ENCODE measurements at regions not wholly inside any gene's neighbourhood (a gene's known extent, or its start where the extent isn't known, plus 50 kb on each side); places are given as distances from the start of the nearest gene placed in this dataset.

DNA sequence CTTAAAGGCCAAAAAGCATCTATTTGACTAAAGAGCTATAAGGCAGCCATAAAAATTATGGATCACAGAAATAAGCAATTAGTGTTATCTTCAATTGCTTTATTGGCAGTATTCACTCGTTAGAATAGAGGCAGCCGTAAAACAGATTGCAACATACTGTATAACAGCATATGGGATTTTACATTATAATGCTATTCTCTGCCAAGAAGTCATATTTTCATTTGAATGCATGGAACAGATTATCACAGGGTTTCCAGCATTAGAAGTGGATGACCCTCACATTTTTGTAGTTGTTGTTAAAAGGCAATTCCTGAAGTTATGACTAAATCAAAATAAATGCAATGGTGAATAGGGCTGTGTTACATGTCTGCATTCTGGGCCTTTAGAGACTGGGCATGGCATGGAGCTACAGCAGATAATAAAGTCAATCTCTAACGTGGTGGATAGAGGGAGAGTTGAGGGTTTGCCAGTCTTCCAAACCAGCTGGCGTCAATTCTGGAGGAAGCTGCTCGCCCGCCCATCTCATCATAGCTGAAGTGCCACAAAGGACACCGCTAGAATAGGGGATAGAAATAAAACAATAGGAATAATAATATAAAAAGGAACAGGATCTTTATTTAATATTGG, 155.4 kb upstream of the VRK2 start:
- Histone ChIP-seq H3K27me3 (ENCODE audit: low read length) (no peaks in the 10 kb centered on the region), H3K4me2 (ENCODE audit: low read depth, low read length, poor library complexity, severe bottlenecking) (no peak overlapping the region)
- no peak for DNase-seq

DNA sequence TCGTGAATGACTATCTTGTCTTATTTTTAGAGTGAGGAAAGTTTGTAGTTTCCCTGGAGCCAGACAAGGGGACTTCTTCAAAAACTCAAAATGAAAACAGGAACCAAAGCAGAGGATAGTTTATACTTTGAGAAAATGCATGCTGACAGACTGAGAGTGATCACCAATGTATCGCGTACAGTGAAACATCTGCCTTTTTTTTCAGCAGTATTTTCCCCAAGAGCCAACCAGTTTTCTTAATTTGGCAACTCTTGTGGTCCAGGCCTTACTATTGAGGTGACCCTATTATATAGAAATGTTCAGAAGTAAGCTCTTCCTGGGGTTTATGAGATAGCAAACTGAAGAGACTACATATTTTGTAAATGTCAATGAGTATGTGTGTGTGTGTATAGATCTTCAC, 153.7 kb upstream of the VRK2 start:
- Histone ChIP-seq H3K9ac (ENCODE audit: low read length) (no peak overlapping the region), H3K4me3 (ENCODE audit: low read length) (no peak overlapping the region), H3K9me3 (ENCODE audit: low read length) (no peaks in the 10 kb centered on the region), H3K9me2 (replicated peaks; ENCODE audit: insufficient read depth, low read length) (no peaks in the 10 kb centered on the region), H3K27me3 (ENCODE audit: low read length) (no peaks in the 10 kb centered on the region), H2AFZ (ENCODE audit: low read length) (no peak overlapping the region), H3K27ac (ENCODE audit: low read length) (no peak overlapping the region), H3K36me3 (ENCODE audit: insufficient read depth, low read length) (no peaks in the 10 kb centered on the region), H3K4me1 (ENCODE audit: low read length) (no peaks in the 10 kb centered on the region), H4K20me1 (ENCODE audit: insufficient read depth, low read depth, low read length) (no peaks in the 10 kb centered on the region), H3K79me2 (ENCODE audit: low read length) (no peaks in the 10 kb centered on the region), H3K4me2 (ENCODE audit: low read depth, low read length, poor library complexity, severe bottlenecking) (no peak overlapping the region)
- DNase-seq, result no peak

More for the DNA sequence above, 155.4 kb upstream of the VRK2 start:
- Histone ChIP-seq H3K79me2 (ENCODE audit: low read length) (no peaks in the 10 kb centered on the region), H3K27ac (ENCODE audit: low read length) (no peak overlapping the region), H3K4me3 (ENCODE audit: low read length) (no peak overlapping the region), H3K9me3 (ENCODE audit: low read length) (no peaks in the 10 kb centered on the region), H3K9me2 (replicated peaks; ENCODE audit: insufficient read depth, low read length) (no peaks in the 10 kb centered on the region), H2AFZ (ENCODE audit: low read length) (no peak overlapping the region), H3K4me1 (ENCODE audit: low read length) (no peaks in the 10 kb centered on the region), H4K20me1 (ENCODE audit: insufficient read depth, low read depth, low read length) (no peaks in the 10 kb centered on the region), H3K9ac (ENCODE audit: low read length) (no peak overlapping the region), H3K36me3 (ENCODE audit: insufficient read depth, low read length) (no peaks in the 10 kb centered on the region)

DNA sequence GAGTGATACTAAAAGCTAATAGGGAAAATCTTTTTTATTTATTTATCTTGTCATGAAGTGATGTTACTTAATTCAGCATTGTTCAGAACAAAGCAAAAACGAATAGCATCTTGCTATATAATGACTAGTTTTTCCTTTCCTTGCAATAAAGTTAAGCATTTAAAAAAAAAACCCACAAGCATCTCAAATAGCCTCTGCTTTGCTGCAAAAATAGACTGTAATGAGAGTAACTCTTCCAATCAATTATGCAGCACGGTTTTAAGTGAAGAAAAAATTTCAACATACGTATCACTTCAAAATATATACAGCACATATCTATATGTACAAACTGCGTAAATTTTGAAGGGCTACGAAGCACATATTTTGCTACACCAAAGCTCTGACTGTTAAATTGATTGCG, 153.3 kb upstream of the VRK2 start:
- Histone ChIP-seq H2AFZ (ENCODE audit: low read length) (no peak overlapping the region), H3K9ac (ENCODE audit: low read length) (no peak overlapping the region), H3K9me3 (ENCODE audit: low read length) (no peaks in the 10 kb centered on the region), H3K4me2 (ENCODE audit: low read depth, low read length, poor library complexity, severe bottlenecking) (no peak overlapping the region), H3K4me3 (ENCODE audit: low read length) (no peak overlapping the region), H3K36me3 (ENCODE audit: insufficient read depth, low read length) (no peaks in the 10 kb centered on the region), H3K27ac (ENCODE audit: low read length) (no peak overlapping the region), H3K79me2 (ENCODE audit: low read length) (no peaks in the 10 kb centered on the region), H3K4me1 (ENCODE audit: low read length) (no peaks in the 10 kb centered on the region), H4K20me1 (ENCODE audit: insufficient read depth, low read depth, low read length) (no peaks in the 10 kb centered on the region), H3K9me2 (replicated peaks; ENCODE audit: insufficient read depth, low read length) (no peaks in the 10 kb centered on the region), H3K27me3 (ENCODE audit: low read length) (no peaks in the 10 kb centered on the region)
- DNase-seq, result no peak

DNA sequence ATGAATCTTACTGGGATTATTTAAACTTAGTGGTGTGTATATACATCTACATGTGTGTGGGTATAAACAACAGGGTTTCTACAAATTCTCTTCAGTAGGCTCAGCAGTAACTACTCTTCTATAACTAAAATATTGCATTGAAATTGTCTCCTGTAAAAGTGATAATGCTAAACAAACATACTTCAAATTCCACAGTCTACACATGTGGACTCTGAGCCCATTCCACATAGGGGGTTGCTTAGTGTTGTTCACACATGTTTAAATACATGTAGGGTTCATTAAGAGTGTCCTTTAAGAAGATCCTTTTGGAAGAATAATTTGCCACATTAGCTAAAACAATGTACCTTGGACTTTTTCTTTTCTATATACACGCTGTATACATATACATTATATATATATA, 152.8 kb upstream of the VRK2 start:
- Histone ChIP-seq H3K4me3 (ENCODE audit: low read length) (no peak overlapping the region), H2AFZ (ENCODE audit: low read length) (no peak overlapping the region), H3K9me3 (ENCODE audit: low read length) (no peaks in the 10 kb centered on the region), H4K20me1 (ENCODE audit: insufficient read depth, low read depth, low read length) (no peaks in the 10 kb centered on the region), H3K36me3 (ENCODE audit: insufficient read depth, low read length) (no peaks in the 10 kb centered on the region), H3K27ac (ENCODE audit: low read length) (no peak overlapping the region), H3K9ac (ENCODE audit: low read length) (no peak overlapping the region), H3K79me2 (ENCODE audit: low read length) (no peaks in the 10 kb centered on the region), H3K9me2 (replicated peaks; ENCODE audit: insufficient read depth, low read length) (no peaks in the 10 kb centered on the region), H3K27me3 (ENCODE audit: low read length) (no peaks in the 10 kb centered on the region), H3K4me2 (ENCODE audit: low read depth, low read length, poor library complexity, severe bottlenecking) (no peak overlapping the region), H3K4me1 (ENCODE audit: low read length) (no peaks in the 10 kb centered on the region)
- no peak for DNase-seq

DNA sequence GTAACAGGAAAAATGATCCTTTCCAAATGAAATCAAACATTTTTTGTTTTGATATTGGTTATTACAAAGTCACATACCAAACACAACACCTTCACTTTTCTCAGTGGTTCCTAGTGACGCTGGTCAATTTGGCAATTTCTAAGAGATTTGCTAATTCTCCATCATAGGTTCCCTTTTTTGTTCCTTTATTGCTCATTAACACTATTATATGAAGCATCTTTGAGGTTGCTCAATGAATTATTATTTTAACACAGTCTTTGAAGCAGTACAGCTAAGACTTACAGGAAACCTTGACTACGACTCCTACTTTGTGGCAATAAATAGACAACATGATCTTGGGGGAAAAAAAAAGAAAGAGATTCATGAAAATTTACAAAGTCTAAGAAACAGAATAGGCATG, 152.2 kb upstream of the VRK2 start:
- no peaks in the 10 kb centered on the region for H3K9me3 ChIP-seq (ENCODE audit: low read length)
- no peak overlapping the region for H2AFZ ChIP-seq (ENCODE audit: low read length)
- H3K4me3 ChIP-seq (ENCODE audit: low read length), result no peak overlapping the region
- no peak overlapping the region for H3K9ac ChIP-seq (ENCODE audit: low read length)
- no peaks in the 10 kb centered on the region for H3K27me3 ChIP-seq (ENCODE audit: low read length)
- DNase-seq, result no peak
- H3K79me2 ChIP-seq (ENCODE audit: low read length), result no peaks in the 10 kb centered on the region
- no peaks in the 10 kb centered on the region for H3K4me1 ChIP-seq (ENCODE audit: low read length)
- H3K4me2 ChIP-seq (ENCODE audit: low read depth, low read length, poor library complexity, severe bottlenecking), result no peak overlapping the region
- no peaks in the 10 kb centered on the region for H3K9me2 ChIP-seq (replicated peaks; ENCODE audit: insufficient read depth, low read length)
- H3K27ac ChIP-seq (ENCODE audit: low read length), result no peak overlapping the region
- no peaks in the 10 kb centered on the region for H4K20me1 ChIP-seq (ENCODE audit: insufficient read depth, low read depth, low read length)
- H3K36me3 ChIP-seq (ENCODE audit: insufficient read depth, low read length), result no peaks in the 10 kb centered on the region

DNA sequence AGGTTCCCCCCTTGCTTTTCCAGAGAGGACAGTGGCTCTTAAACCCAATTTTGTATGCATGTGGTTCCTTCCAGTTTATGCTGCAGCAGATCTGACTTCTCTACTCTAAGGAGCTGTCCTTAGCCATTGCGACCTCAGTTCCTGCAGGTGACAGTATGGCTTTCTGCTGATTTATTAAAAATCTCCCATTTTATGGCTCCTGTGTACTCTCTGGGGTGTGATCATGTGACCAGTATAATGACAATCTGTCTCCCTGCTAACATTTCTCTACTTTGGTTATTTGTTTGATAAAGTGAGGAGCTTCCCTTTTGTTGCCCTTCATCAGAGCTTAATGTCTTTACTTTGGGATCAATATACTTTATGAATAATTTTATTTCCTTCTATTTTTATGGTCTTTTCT, 148.7 kb upstream of the VRK2 start:
- H3K9ac ChIP-seq (ENCODE audit: low read length), result no peak overlapping the region
- H2AFZ ChIP-seq (ENCODE audit: low read length), result no peak overlapping the region
- no peak overlapping the region for H3K4me3 ChIP-seq (ENCODE audit: low read length)
- H3K4me2 ChIP-seq (ENCODE audit: low read depth, low read length, poor library complexity, severe bottlenecking), result no peak overlapping the region
- no peaks in the 10 kb centered on the region for H4K20me1 ChIP-seq (ENCODE audit: insufficient read depth, low read depth, low read length)
- H3K27me3 ChIP-seq (ENCODE audit: low read length), result no peaks in the 10 kb centered on the region
- peaks cover 4% of the 10 kb centered on the region for H3K4me1 ChIP-seq (ENCODE audit: low read length)
- H3K9me3 ChIP-seq (ENCODE audit: low read length), result no peaks in the 10 kb centered on the region
- H3K36me3 ChIP-seq (ENCODE audit: insufficient read depth, low read length), result no peaks in the 10 kb centered on the region
- no peaks in the 10 kb centered on the region for H3K79me2 ChIP-seq (ENCODE audit: low read length)
- H3K27ac ChIP-seq (ENCODE audit: low read length), result no peak overlapping the region
- H3K9me2 ChIP-seq (replicated peaks; ENCODE audit: insufficient read depth, low read length), result no peaks in the 10 kb centered on the region
- DNase-seq, result no peak

DNA sequence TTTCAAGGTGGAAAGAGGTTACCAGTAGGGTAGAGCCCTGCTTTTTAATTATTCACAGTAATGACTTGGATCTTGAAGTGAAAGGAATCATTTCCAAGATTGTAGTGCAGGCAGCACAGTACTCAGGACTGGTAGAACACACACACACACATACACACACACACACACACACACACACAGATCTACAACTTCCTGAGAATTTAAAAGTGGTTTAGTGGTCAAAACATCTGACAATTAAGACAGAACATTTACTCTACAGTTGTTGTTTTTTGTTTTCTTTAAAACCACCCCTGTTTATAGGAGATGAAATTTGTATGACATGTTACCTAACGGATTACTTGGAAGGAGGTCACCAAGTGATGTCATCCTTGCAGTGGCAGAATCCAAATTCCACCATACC, 146.7 kb upstream of the VRK2 start:
- Histone ChIP-seq H3K9me2 (replicated peaks; ENCODE audit: insufficient read depth, low read length) (no peaks in the 10 kb centered on the region), H3K4me2 (ENCODE audit: low read depth, low read length, poor library complexity, severe bottlenecking) (no peak overlapping the region), H3K9me3 (ENCODE audit: low read length) (no peaks in the 10 kb centered on the region), H3K27me3 (ENCODE audit: low read length) (no peaks in the 10 kb centered on the region), H2AFZ (ENCODE audit: low read length) (no peak overlapping the region), H3K36me3 (ENCODE audit: insufficient read depth, low read length) (no peaks in the 10 kb centered on the region), H4K20me1 (ENCODE audit: insufficient read depth, low read depth, low read length) (no peaks in the 10 kb centered on the region), H3K4me3 (ENCODE audit: low read length) (no peak overlapping the region), H3K27ac (ENCODE audit: low read length) (no peak overlapping the region), H3K9ac (ENCODE audit: low read length) (no peak overlapping the region), H3K79me2 (ENCODE audit: low read length) (no peaks in the 10 kb centered on the region), H3K4me1 (ENCODE audit: low read length) (peaks cover 4% of the 10 kb centered on the region)
- DNase-seq, result no peak

DNA sequence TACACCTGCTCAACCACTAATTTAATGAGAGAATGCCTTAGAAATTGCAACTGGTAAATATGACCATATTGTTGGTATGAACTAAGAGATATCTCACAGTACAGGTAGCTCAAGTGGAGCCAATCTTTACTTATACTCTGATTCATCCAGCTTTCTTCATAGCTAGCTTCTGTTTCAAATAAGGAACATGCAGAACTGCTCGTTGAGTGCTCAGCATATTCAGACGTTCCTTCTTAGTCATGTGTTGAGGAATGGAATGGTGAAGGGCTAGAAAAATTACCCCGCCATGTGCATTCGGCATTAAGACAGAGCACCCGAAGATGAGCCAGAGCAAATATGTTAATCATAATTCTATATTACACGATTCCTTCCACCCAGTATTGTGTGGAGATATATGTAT, 144.0 kb upstream of the VRK2 start:
- Histone ChIP-seq H3K27me3 (ENCODE audit: low read length) (no peaks in the 10 kb centered on the region), H4K20me1 (ENCODE audit: insufficient read depth, low read depth, low read length) (no peaks in the 10 kb centered on the region), H3K9me3 (ENCODE audit: low read length) (no peaks in the 10 kb centered on the region), H3K4me1 (ENCODE audit: low read length) (peaks cover 4% of the 10 kb centered on the region), H3K36me3 (ENCODE audit: insufficient read depth, low read length) (no peaks in the 10 kb centered on the region), H3K9ac (ENCODE audit: low read length) (no peak overlapping the region), H3K27ac (ENCODE audit: low read length) (no peak overlapping the region), H3K4me2 (ENCODE audit: low read depth, low read length, poor library complexity, severe bottlenecking) (no peak overlapping the region), H3K4me3 (ENCODE audit: low read length) (no peak overlapping the region), H2AFZ (ENCODE audit: low read length) (no peak overlapping the region), H3K79me2 (ENCODE audit: low read length) (no peaks in the 10 kb centered on the region), H3K9me2 (replicated peaks; ENCODE audit: insufficient read depth, low read length) (no peaks in the 10 kb centered on the region)
- no peak for DNase-seq

Data from Karpas-422 (cell line).